ENCODE measurements at regions not wholly inside any gene's neighbourhood (a gene's known extent, or its start where the extent isn't known, plus 50 kb on each side); places are given as distances from the start of the nearest gene placed in this dataset.

GRCh38 chr15:93311620-93312019 lies 222.6 kb upstream of the RGMA start:
- no peak for DNase-seq (ENCODE audit: low read depth)

GRCh38 chr15:93308026-93308690 lies 219.1 kb upstream of the RGMA start:
- DNase-seq (ENCODE audit: low read depth): no peak

- DNase-seq (ENCODE audit: low read depth): no peak
Observed at GRCh38 chr15:93307513-93307912, 218.5 kb upstream of the RGMA start.

- DNase-seq (ENCODE audit: low read depth): no peak
Observed at GRCh38 chr15:93305306-93305705, 216.3 kb upstream of the RGMA start.

- no peak for DNase-seq (ENCODE audit: low read depth)
Observed at GRCh38 chr15:93302080-93302765, 213.2 kb upstream of the RGMA start.

- no peak for DNase-seq (ENCODE audit: low read depth)
Observed at GRCh38 chr15:93300796-93301195, 211.8 kb upstream of the RGMA start.

GRCh38 chr15:93299675-93300074 lies 210.7 kb upstream of the RGMA start:
- DNase-seq (ENCODE audit: low read depth): no peak

- no peak for DNase-seq (ENCODE audit: low read depth)
Observed at GRCh38 chr15:93298901-93299300, 209.9 kb upstream of the RGMA start.

- DNase-seq (ENCODE audit: low read depth): no peak
Observed at GRCh38 chr15:93296759-93297500, 207.9 kb upstream of the RGMA start.

GRCh38 chr15:93294896-93295295 lies 205.9 kb upstream of the RGMA start:
- DNase-seq (ENCODE audit: low read depth): no peak

- no peak for DNase-seq (ENCODE audit: low read depth)
Observed at GRCh38 chr15:93294066-93294465, 205.1 kb upstream of the RGMA start.

- no peak for DNase-seq (ENCODE audit: low read depth)
Observed at GRCh38 chr15:93291380-93291779, 202.4 kb upstream of the RGMA start.

- DNase-seq (ENCODE audit: low read depth): no peak
Observed at GRCh38 chr15:93290618-93290946, 201.6 kb upstream of the RGMA start.

GRCh38 chr15:93289941-93290617 lies 201.1 kb upstream of the RGMA start:
- DNase-seq (ENCODE audit: low read depth): no peak

GRCh38 chr15:93288728-93289294 lies 199.8 kb upstream of the RGMA start:
- DNase-seq (ENCODE audit: low read depth): no peak

- DNase-seq (ENCODE audit: low read depth): no peak
Observed at GRCh38 chr15:93286446-93286845, 197.4 kb upstream of the RGMA start.

- DNase-seq (ENCODE audit: low read depth): no peak
Observed at GRCh38 chr15:93283854-93284253, 194.8 kb upstream of the RGMA start.

GRCh38 chr15:93282808-93283207 lies 193.8 kb upstream of the RGMA start:
- no peak for DNase-seq (ENCODE audit: low read depth)

GRCh38 chr15:93278783-93279182 lies 189.8 kb upstream of the RGMA start:
- DNase-seq (ENCODE audit: low read depth): no peak

GRCh38 chr15:93278006-93278405 lies 189.0 kb upstream of the RGMA start:
- no peak for DNase-seq (ENCODE audit: low read depth)

- no peak for DNase-seq (ENCODE audit: low read depth)
Observed at GRCh38 chr15:93274257-93274656, 185.2 kb upstream of the RGMA start.

- DNase-seq (ENCODE audit: low read depth): no peak
Observed at GRCh38 chr15:93271871-93272270, 182.9 kb upstream of the RGMA start.

Data from CMK (cell line).